ENCODE measurements at regions not wholly inside any gene's neighbourhood (a gene's known extent, or its start where the extent isn't known, plus 50 kb on each side); places are given as distances from the start of the nearest gene placed in this dataset.

DNA sequence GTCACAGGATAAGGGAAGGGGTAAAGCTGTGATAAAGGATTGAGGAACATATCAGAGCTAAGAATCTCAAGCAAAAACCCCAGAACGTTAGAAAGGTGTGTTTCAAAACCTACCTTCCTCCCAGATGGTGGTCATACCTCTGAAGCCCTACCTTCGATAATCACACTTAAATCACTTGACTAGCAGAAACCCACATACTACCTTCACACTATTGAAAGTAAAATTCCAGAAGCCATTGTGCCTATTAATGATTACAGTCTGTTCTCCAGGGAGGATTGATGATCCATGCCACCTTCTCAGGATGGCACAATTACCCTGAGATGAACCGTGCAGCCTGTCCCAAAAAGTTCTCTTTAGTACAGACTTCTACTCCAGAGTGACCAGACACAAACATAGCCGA, 72.3 kb upstream of the SOX4 start:
- H3K4me3 ChIP-seq (ENCODE audit: low read depth, low read length) = no peak overlapping the region
- no peaks in the 10 kb centered on the region for H3K4me1 ChIP-seq (ENCODE audit: insufficient read depth)
- H3K27ac ChIP-seq (ENCODE audit: low read depth) = no peak overlapping the region
- no peaks in the 10 kb centered on the region for H3K36me3 ChIP-seq (ENCODE audit: insufficient read depth)
- no peak for DNase-seq (ENCODE audit: extremely low spot score)
- 72% methylated on average over 4 of the region's 4 CpGs for WGBS

DNA sequence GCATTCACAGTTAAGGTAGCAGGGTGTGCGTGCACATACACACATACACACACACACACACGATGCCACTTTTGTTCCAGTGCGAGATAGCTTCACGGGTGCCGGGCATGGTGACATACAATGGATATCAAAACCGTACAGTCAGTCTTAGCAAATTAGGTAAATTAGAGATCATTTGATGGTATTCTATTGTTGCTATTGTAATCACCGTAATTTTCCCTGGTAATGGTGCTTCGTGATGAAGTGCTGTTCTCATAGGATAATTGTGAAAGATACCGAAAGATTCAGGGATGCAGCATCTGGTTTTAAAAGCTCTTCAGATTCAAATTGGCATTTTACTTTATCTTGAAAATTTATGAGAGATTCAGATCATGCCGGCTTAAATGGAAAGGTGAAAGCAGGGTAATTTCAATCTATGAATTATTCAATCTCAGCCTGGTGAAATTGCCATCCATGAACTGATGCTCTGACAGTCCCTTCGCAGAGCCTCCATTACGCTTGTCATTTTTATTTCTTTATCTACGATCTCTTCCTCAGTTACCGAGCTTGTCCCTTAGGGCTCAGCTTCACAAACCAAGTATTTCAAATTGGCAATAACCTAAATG, 71.3 kb upstream of the SOX4 start:
- 89% methylated on average over 14 of the region's 14 CpGs for WGBS
- DNase-seq (ENCODE audit: extremely low spot score) = no peak
- H3K4me1 ChIP-seq (ENCODE audit: insufficient read depth) = no peaks in the 10 kb centered on the region
- no peak overlapping the region for H3K27ac ChIP-seq (ENCODE audit: low read depth)
- no peak overlapping the region for H3K4me3 ChIP-seq (ENCODE audit: low read depth, low read length)
- H3K36me3 ChIP-seq (ENCODE audit: insufficient read depth) = no peaks in the 10 kb centered on the region

DNA sequence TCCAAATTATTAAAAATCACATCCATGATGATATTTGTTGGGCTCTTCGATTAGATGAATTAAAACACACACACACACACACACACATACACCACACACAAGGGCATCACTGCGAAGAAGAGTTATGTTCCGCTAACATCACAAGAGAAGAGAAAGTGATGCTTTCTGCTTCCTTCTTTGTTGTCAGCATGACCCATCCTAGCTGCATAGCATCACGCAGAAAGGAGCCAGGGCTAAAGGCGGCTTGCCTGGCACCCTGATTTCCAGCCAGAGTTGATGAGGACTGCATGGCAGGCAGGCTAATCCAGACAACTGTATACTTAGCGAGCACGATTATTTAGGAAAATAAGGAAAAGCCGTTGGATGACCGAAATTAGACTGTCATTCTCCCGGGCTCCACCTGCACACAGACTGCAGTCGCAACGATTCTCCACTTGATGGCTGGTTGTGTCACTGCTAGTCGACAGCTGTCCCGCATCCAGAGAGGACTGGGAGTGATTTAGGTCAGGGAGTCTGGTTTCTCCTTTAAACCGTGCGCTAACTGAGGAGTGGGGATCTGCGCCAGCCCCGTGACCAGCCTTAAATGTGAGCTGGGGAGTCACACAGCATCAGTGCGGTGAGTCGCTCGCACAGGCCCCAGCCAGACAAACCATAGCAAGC, 70.6 kb upstream of the SOX4 start:
- no peak for DNase-seq (ENCODE audit: extremely low spot score)
- H3K36me3 ChIP-seq (ENCODE audit: insufficient read depth) = no peaks in the 10 kb centered on the region
- no peaks in the 10 kb centered on the region for H3K4me1 ChIP-seq (ENCODE audit: insufficient read depth)
- H3K27ac ChIP-seq (ENCODE audit: low read depth) = no peak overlapping the region
- H3K4me3 ChIP-seq (ENCODE audit: low read depth, low read length) = no peak overlapping the region
- 80% methylated on average over 21 of the region's 21 CpGs for WGBS

DNA sequence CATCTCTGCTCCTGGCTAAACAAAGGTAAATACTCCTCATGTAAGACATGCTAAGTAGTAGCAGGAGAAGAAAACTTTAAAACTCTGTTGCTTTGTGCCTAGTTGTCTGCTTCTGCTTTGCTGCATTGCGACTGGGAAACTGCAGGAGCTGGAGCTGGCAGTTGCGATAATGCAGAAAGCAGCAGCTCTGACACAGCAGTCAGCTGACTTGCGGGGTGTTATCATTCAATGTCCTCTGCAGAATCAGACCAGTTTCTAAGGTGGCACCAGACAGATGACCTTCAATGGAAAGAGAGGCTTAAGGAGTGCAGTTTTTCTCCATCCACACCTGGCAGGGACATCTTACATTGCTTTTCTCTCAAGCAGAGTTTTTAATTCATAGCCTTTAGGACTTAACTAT, 69.9 kb upstream of the SOX4 start:
- Histone ChIP-seq H3K4me3 (ENCODE audit: low read depth, low read length) (no peak overlapping the region), H3K36me3 (ENCODE audit: insufficient read depth) (no peaks in the 10 kb centered on the region), H3K27ac (ENCODE audit: low read depth) (no peak overlapping the region), H3K4me1 (ENCODE audit: insufficient read depth) (no peaks in the 10 kb centered on the region)
- no peak for DNase-seq (ENCODE audit: extremely low spot score)
- WGBS = 75% methylated on average over 3 of the region's 3 CpGs

DNA sequence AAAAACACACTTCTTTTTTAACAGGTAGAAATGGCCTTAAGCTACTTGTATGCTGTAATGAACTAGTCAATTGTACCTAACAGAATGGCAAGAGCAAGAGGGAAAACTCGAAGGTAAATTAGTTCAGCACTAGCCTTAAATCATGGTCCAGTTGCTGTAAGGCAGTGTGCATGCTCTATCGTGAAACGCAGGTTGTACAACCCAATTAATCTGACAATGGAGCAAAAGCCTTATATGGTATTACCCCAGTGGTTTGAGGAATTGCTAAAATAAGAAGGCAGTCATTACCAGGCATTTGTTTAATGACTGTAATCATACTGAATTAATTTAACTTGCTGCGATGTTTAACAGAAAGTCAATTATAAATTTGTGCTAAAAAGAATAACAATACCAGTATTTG, 69.3 kb upstream of the SOX4 start:
- Histone ChIP-seq H3K4me3 (ENCODE audit: low read depth, low read length) (no peak overlapping the region), H3K36me3 (ENCODE audit: insufficient read depth) (no peaks in the 10 kb centered on the region), H3K27ac (ENCODE audit: low read depth) (no peak overlapping the region), H3K4me1 (ENCODE audit: insufficient read depth) (no peaks in the 10 kb centered on the region)
- DNase-seq (ENCODE audit: extremely low spot score) = no peak
- WGBS = 77% methylated on average over 4 of the region's 4 CpGs

DNA sequence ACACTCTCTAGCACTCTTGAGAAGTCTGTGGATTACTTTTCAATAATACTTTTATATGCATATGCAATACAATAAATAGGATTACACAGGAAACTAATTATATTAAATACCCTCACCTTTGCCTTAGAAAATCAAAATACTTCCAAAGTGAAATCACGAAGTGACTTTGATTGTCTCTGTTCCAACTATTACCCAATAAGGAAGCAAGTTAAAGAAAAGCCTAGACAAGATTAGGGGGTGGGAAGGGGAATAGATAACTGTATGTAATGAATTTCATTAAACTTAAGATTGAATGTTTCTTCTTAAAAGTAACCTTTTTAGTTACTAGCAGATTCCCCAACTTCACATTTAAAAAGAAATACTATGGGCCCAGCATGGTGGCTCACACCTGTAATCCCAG, 66.6 kb upstream of the SOX4 start:
- H3K36me3 ChIP-seq (ENCODE audit: insufficient read depth) = no peaks in the 10 kb centered on the region
- DNase-seq (ENCODE audit: extremely low spot score) = no peak
- no peak overlapping the region for H3K4me3 ChIP-seq (ENCODE audit: low read depth, low read length)
- no peaks in the 10 kb centered on the region for H3K4me1 ChIP-seq (ENCODE audit: insufficient read depth)
- 37% methylated on average over 1 of the region's 1 CpG for WGBS
- no peak overlapping the region for H3K27ac ChIP-seq (ENCODE audit: low read depth)

DNA sequence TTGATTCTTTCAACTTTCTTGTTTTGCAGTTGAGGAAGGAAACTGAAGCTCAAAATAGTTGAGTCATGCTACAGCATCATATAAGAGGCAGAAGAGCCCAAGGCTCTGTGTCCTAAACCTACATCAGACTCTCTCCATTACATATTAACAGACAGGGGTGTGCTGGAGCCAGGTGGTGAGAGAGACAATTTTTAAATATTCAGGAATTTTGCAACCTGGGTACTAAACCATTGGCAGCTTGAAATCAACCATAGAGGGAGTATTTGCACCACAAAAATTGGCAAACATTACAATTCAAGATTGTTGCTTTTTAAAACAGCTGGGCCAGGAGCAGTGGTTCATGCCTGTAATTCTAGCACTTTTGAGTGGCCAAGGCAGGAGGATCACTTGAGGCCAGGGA, 65.8 kb upstream of the SOX4 start:
- no peak for DNase-seq (ENCODE audit: extremely low spot score)
- H3K4me1 ChIP-seq (ENCODE audit: insufficient read depth) = no peaks in the 10 kb centered on the region
- no peak overlapping the region for H3K27ac ChIP-seq (ENCODE audit: low read depth)
- no peak overlapping the region for H3K4me3 ChIP-seq (ENCODE audit: low read depth, low read length)
- no peaks in the 10 kb centered on the region for H3K36me3 ChIP-seq (ENCODE audit: insufficient read depth)

DNA sequence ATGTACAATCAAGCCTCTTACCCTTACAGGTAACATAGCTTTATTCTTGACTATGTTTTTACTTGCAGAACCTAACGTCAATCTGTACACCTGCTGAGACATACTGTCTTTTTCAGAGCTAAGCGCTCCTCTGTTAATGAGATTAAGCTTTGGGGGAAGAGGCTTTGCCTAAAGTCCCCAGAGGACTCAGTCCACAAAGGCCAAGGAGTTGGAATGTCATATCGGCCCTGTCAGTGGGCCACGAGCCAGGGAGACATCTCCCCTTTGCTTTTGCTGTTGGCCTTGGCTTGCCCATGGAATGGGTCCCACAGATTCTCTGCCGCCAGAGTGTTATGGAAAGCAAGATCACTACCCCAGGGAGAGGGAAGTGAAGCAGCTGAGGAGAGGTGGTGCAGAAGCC, 64.1 kb upstream of the SOX4 start:
- Histone ChIP-seq H3K4me1 (ENCODE audit: insufficient read depth) (no peaks in the 10 kb centered on the region), H3K4me3 (ENCODE audit: low read depth, low read length) (no peak overlapping the region), H3K36me3 (ENCODE audit: insufficient read depth) (no peaks in the 10 kb centered on the region), H3K27ac (ENCODE audit: low read depth) (no peak overlapping the region)
- no peak for DNase-seq (ENCODE audit: extremely low spot score)
- 90% methylated on average over 5 of the region's 5 CpGs for WGBS

DNA sequence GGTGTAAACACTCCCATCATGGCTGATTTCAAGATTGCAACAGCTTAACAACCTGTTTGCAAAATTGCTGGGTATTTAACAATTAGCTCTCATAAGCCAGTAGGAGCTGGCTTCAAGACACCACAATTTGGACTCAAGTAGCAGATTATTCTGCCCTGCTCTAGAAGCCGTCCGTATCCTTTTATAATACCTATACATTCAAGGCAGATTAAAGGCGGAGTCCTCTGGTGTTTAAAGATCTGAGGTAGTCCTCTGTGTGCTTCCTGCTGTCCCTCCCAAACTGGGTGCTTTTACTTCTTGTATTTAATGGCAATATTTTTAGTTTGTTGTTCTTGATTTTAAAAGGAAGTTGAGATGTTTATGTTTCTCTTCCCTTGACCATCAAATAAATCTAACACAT, 62.2 kb upstream of the SOX4 start:
- no peaks in the 10 kb centered on the region for H3K4me1 ChIP-seq (ENCODE audit: insufficient read depth)
- no peak overlapping the region for H3K4me3 ChIP-seq (ENCODE audit: low read depth, low read length)
- WGBS = 94% methylated on average over 3 of the region's 3 CpGs
- no peak overlapping the region for H3K27ac ChIP-seq (ENCODE audit: low read depth)
- H3K36me3 ChIP-seq (ENCODE audit: insufficient read depth) = no peaks in the 10 kb centered on the region
- no peak for DNase-seq (ENCODE audit: extremely low spot score)

DNA sequence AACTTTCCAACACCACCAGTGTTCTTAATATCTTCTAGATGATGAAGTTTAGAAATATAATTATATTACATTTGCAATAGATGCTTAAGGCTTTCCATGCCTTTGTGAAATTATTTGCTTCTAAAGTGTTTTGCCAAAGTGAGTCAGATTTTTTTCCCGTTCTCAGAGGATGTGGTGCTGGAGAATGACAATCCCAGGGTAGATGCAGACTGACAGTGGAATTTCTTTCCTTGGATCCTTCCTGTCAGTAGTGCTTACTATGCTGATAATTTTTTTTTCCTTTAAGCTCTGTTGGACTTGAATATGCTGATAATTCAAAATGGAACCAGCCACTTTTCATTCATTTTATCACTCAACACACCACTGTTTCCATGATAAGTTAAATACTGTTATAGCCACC, 59.9 kb upstream of the SOX4 start:
- Histone ChIP-seq H3K4me1 (ENCODE audit: insufficient read depth) (no peaks in the 10 kb centered on the region), H3K27ac (ENCODE audit: low read depth) (no peak overlapping the region), H3K4me3 (ENCODE audit: low read depth, low read length) (no peak overlapping the region), H3K36me3 (ENCODE audit: insufficient read depth) (no peaks in the 10 kb centered on the region)
- no peak for DNase-seq (ENCODE audit: extremely low spot score)
- 64% methylated on average over 1 of the region's 1 CpG for WGBS

DNA sequence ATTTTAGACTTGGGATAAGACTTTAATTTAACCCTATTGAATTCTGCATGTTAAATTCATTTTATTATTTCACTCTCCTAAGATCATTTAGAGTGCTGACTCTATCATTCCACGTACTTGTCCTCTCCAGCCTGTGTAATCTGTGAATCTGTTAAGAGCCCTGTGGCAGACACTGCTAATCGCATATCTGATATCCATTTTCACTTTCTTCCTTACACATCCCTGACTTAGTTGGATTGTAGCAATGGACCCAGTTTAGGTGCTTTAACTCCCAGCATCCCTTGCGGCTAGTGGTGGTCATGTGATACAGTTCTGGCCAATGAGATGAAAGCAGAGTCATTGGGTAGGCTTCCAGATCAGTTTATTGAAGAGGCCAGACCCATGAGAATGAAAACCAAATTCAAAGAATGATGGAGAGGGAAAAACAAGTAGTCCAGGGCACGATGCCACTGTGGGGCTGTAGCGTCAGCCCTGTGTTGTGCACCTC, 57.2 kb upstream of the SOX4 start:
- DNase-seq (ENCODE audit: extremely low spot score) = no peak
- H3K36me3 ChIP-seq (ENCODE audit: insufficient read depth) = no peaks in the 10 kb centered on the region
- H3K4me3 ChIP-seq (ENCODE audit: low read depth, low read length) = no peak overlapping the region
- H3K27ac ChIP-seq (ENCODE audit: low read depth) = no peak overlapping the region
- no peaks in the 10 kb centered on the region for H3K4me1 ChIP-seq (ENCODE audit: insufficient read depth)
- WGBS = 97% methylated on average over 5 of the region's 5 CpGs

DNA sequence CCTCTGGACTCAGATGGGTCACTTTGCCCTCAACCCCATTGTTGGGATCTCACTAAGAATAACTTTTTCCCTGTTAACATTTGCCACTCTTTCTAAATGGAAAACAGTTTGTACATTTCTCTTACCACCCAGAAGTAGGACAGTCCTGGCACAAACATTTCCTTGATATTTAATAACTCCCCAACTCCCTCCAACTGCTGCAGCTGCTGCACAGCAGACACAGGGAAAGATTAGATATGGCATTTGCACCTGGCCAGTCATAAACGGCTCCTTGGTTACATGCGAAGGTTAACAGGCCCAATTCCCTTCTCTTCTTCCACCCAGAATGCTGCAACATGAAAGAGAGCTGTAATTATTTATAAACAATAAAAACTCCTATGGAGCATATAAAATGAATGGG, 55.9 kb upstream of the SOX4 start:
- 79% methylated on average over 2 of the region's 2 CpGs for WGBS
- no peak overlapping the region for H3K4me3 ChIP-seq (ENCODE audit: low read depth, low read length)
- no peaks in the 10 kb centered on the region for H3K36me3 ChIP-seq (ENCODE audit: insufficient read depth)
- no peaks in the 10 kb centered on the region for H3K4me1 ChIP-seq (ENCODE audit: insufficient read depth)
- H3K27ac ChIP-seq (ENCODE audit: low read depth) = no peak overlapping the region
- no peak for DNase-seq (ENCODE audit: extremely low spot score)

DNA sequence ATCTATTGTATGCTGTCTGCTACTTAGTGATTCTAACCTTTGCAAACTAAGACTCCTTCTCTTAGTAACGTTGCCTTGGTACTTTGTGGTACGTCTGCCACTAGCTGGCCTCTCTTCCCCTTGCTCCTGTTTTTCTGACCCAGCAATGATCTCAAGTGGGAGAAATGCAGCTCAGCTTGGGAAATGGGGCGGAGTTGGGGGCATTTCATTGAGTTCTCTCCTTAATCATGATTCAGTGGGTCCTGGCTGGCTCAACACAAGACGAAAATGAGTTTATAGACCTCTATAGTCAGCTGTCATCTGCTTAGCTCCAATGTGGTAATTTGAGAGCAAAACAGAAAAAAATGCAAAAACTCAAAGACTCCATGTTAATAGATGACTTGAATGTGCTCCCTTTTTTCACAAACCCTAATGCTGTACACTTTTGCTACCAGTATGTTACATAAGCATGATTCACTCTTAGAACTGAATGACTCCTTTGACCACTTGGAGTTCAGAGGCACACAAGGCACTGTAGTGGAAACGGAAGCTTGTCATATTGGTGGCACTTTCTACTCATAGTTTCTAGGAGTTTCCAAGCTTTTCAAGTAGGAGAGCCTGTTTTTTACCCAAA, 55.3 kb upstream of the SOX4 start:
- DNase-seq (ENCODE audit: extremely low spot score) = no peak
- no peaks in the 10 kb centered on the region for H3K36me3 ChIP-seq (ENCODE audit: insufficient read depth)
- H3K4me3 ChIP-seq (ENCODE audit: low read depth, low read length) = no peak overlapping the region
- H3K4me1 ChIP-seq (ENCODE audit: insufficient read depth) = no peaks in the 10 kb centered on the region
- no peak overlapping the region for H3K27ac ChIP-seq (ENCODE audit: low read depth)
- 76% methylated on average over 5 of the region's 5 CpGs for WGBS

DNA sequence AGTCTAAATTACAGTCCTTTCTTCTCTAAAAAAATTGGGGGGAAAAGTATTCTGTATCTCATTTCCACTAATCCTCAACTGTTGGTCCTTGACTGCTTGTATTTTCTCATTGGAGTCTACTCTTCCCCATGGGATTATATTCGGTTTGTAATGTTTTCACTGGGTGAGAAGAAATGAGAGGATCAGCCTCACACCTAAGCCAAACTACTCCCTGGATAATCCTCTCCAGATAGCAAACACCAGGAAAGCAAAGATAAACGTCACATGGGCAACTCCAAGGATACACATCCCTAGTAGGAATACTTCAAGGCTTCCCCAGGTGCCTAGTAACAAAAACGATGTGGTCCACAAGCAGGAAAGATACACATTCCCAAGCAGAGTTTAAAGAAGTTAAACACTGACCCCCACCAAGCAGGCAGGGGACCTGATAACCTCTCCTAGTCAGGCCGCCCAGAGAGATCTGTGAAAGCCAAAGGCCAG, 53.9 kb upstream of the SOX4 start:
- Histone ChIP-seq H3K36me3 (ENCODE audit: insufficient read depth) (no peaks in the 10 kb centered on the region), H3K4me1 (ENCODE audit: insufficient read depth) (no peaks in the 10 kb centered on the region), H3K4me3 (ENCODE audit: low read depth, low read length) (no peak overlapping the region), H3K27ac (ENCODE audit: low read depth) (no peak overlapping the region)
- DNase-seq (ENCODE audit: extremely low spot score) = no peak
- WGBS = 67% methylated on average over 4 of the region's 4 CpGs

Measured in urinary bladder (tissue), 3 donors.